Iris pigment epithelial cell (primary cell): ENCODE measurements at regions not wholly inside any gene's neighbourhood (a gene's known extent, or its start where the extent isn't known, plus 50 kb on each side); places are given as distances from the start of the nearest gene placed in this dataset.
"Not testable (repeated sequence)": the region's sequence is repeated elsewhere in the genome, so short reads cannot be mapped to it uniquely, and the experiment has no call there.

ENCODE experiments used
- DNase-seq: peaks from one replicate; pipeline ENCODE4 v3.0.0-alpha.2; 2011; ENCODE audit warnings: low read depth

GRCh38 chr4:156313497-156313896, 359.8 kb upstream of the CTSO start:
- no peak for DNase-seq

GRCh38 chr4:156312261-156312847, 358.7 kb upstream of the CTSO start:
- peak; percentile 69 for DNase-seq

GRCh38 chr4:156309031-156309430, 355.4 kb upstream of the CTSO start:
- no peak for DNase-seq

GRCh38 chr4:156303708-156304107, 350.0 kb upstream of the CTSO start:
- no peak for DNase-seq

GRCh38 chr4:156298230-156298629, 344.6 kb upstream of the CTSO start:
- peak; percentile 81 for DNase-seq

- DNase-seq: peak; percentile 71
Observed at GRCh38 chr4:156295676-156296195, 342.1 kb upstream of the CTSO start.

- DNase-seq: peak; percentile 97
Observed at GRCh38 chr4:156294577-156294976, 340.9 kb upstream of the CTSO start.

- peak; percentile 96 for DNase-seq
Observed at GRCh38 chr4:156293657-156294297, 340.1 kb upstream of the CTSO start.

GRCh38 chr4:156291317-156291716, 337.7 kb upstream of the CTSO start:
- peak; percentile 66 for DNase-seq

GRCh38 chr4:156290811-156291210, 337.1 kb upstream of the CTSO start:
- peak; percentile 42 for DNase-seq

- not testable (repeated sequence) for DNase-seq
Observed at GRCh38 chr4:156290026-156290425, 336.4 kb upstream of the CTSO start.

- no peak for DNase-seq
Observed at GRCh38 chr4:156280686-156281085, 327.0 kb upstream of the CTSO start.

- no peak for DNase-seq
Observed at GRCh38 chr4:156265407-156265806, 311.7 kb upstream of the CTSO start.

- no peak for DNase-seq
Observed at GRCh38 chr4:156261230-156261629, 307.6 kb upstream of the CTSO start.

- no peak for DNase-seq
Observed at GRCh38 chr4:156255230-156256007, 301.8 kb upstream of the CTSO start.

GRCh38 chr4:156252358-156252921, 298.8 kb upstream of the CTSO start:
- DNase-seq: peak; percentile 20

- DNase-seq: no peak
Observed at GRCh38 chr4:156251373-156252065, 297.9 kb upstream of the CTSO start.

- DNase-seq: no peak
Observed at GRCh38 chr4:156248917-156249316, 295.3 kb upstream of the CTSO start.

- DNase-seq: no peak
Observed at GRCh38 chr4:156247470-156247869, 293.8 kb upstream of the CTSO start.

GRCh38 chr4:156243015-156243414, 289.3 kb upstream of the CTSO start:
- DNase-seq: no peak

- DNase-seq: no peak
Observed at GRCh38 chr4:156242390-156242789, 288.7 kb upstream of the CTSO start.

GRCh38 chr4:156241896-156242295, 288.2 kb upstream of the CTSO start:
- DNase-seq: no peak
